Esophagus muscularis mucosa (tissue), 4 donors: ENCODE measurements at regions not wholly inside any gene's neighbourhood (a gene's known extent, or its start where the extent isn't known, plus 50 kb on each side); places are given as distances from the start of the nearest gene placed in this dataset.
"Not testable (repeated sequence)": the region's sequence is repeated elsewhere in the genome, so short reads cannot be mapped to it uniquely, and the experiment has no call there.

Experiments used
- DNase-seq: peaks from one replicate; pipeline ENCODE4 v3.0.0-alpha.2; 2017; ENCODE audit errors: extremely low spot score
- H3K27ac ChIP-seq, 4 donors: fragments of 200-600 bp; sonication (generic); replicated peaks in 1 of 4; 1 replicate in 3 of 4; 2 replicates in 1 of 4; pipeline ENCODE4 v1.5.1; 2016 to 2019; ENCODE audit warnings: mild to moderate bottlenecking in 1 of 4
- H3K27me3 ChIP-seq, 4 donors: fragments of 200-600 bp; sonication (generic); one replicate each; pipeline versions ENCODE4 v1.5.1 to v1.6.0; 2016 to 2019
- H3K36me3 ChIP-seq, 4 donors: fragments of 200-600 bp; sonication (generic); one replicate each; pipeline ENCODE4 v1.5.1; 2016 to 2019
- H3K4me1 ChIP-seq, 4 donors: fragments of 200-600 bp; sonication (generic); one replicate each; pipeline ENCODE4 v1.5.1; 2016 to 2019
- H3K4me3 ChIP-seq, 4 donors: fragments of 200-600 bp; sonication (generic); 1 replicate in 2 of 4; 2 replicates in 2 of 4; pipeline ENCODE4 v1.5.1; 2016 to 2019; ENCODE audit warnings: mild to moderate bottlenecking in 4 of 4, moderate library complexity in 1 of 4
- H3K9me3 ChIP-seq, 4 donors: fragments of 200-600 bp; sonication (generic); 1 replicate in 3 of 4; 2 replicates in 1 of 4; pipeline ENCODE4 v1.5.1; 2016 to 2019
- CTCF ChIP-seq, 3 experiments: fragments of 200-600 bp in 2 of 3; fragments of 450-650 bp in 1 of 3; sonication (generic) in 2 of 3; IDR thresholded peaks; one replicate each; pipeline ENCODE4 v1.5.1; 2017 to 2019; ENCODE audit warnings: antibody characterized with exemption in 3 of 3, mild to moderate bottlenecking in 2 of 3, moderate library complexity in 1 of 3
- EP300 ChIP-seq: sonication (generic); formaldehyde crosslinking; IDR thresholded peaks from one replicate; pipeline ENCODE4 v1.6.1; 2017; ENCODE audit warnings: antibody characterized with exemption
- POLR2A ChIP-seq: fragments of 450-650 bp; IDR thresholded peaks from one replicate; pipeline ENCODE4 v1.6.1; 2017; ENCODE audit warnings: antibody characterized with exemption, moderate library complexity, mild to moderate bottlenecking, low read depth
- POLR2AphosphoS5 ChIP-seq, 2 donors: sonication (generic); formaldehyde crosslinking; IDR thresholded peaks; one replicate each; pipeline ENCODE4 v1.6.1; 2017; ENCODE audit warnings: antibody characterized with exemption in 2 of 2
- WGBS: methylation state at CpG from one replicate; pipeline ENCODE4 v1.1.5; 2018; 5-methylcytosine and 5-hydroxymethylcytosine counted together
- intact Hi-C: fragments of 100-400 bp; cut with DNase I; formaldehyde crosslinking; loops from one replicate; pipeline ENCODE4 v1.15.1; 2023

GRCh38 chr4:37555322-37555721 lies 130.9 kb downstream of the RELL1 start:
- no peaks in the 10 kb centered on the region for H3K36me3 ChIP-seq
- H3K27ac ChIP-seq, result no peak overlapping the region
- peaks cover 0 to 7% (median 0%) of the 10 kb centered on the region in 4 donors for H3K9me3 ChIP-seq
- TF ChIP-seq EP300 (no peak), POLR2A (no peak), POLR2AphosphoS5 (IDR thresholded peaks at IDR 0.05) (no peak), CTCF (IDR thresholded peaks at IDR 0.05) (no peak)
- intact Hi-C loops, result no loop called here
- DNase-seq, result no peak
- H3K4me3 ChIP-seq, result no peak overlapping the region
- no peaks in the 10 kb centered on the region for H3K27me3 ChIP-seq
- WGBS, result 96% methylated on average over 5 of the region's 5 CpGs
- H3K4me1 ChIP-seq, result no peaks in the 10 kb centered on the region

DNA sequence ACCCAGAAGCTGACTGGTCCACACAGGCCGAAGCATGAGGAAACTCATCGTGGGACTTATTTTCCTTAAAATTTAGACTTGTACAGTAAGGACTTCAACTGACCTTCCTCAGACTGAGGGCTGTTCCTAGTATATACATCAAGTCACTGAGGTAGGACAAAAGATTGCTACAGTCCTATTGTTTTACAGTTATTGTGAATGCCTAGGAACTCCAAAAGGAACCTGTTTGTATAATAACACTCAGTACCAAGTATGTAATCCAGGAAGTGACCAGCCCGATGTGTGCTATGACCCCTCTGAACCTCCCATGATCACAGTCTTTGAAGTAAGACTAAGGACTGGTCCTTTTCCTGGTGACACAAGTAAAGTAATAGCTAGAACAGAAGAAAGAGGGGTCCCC lies 136.3 kb downstream of the RELL1 start:
- H3K27ac ChIP-seq, H3K4me3 ChIP-seq, H3K27me3 ChIP-seq, intact Hi-C loops, H3K36me3 ChIP-seq, DNase-seq, H3K9me3 ChIP-seq, H3K4me1 ChIP-seq: not testable (repeated sequence)
- 77% methylated on average over 3 of the region's 3 CpGs for WGBS

GRCh38 chr4:37549041-37549440 lies 137.1 kb downstream of the RELL1 start:
- DNase-seq, result peak; percentile 19
- Histone ChIP-seq H3K4me3 (no peak overlapping the region), H3K4me1 (no peaks in the 10 kb centered on the region), H3K27ac (no peak overlapping the region), H3K27me3 (no peaks in the 10 kb centered on the region), H3K36me3 (no peaks in the 10 kb centered on the region), H3K9me3 (peaks cover 0 to 7% (median 0%) of the 10 kb centered on the region in 4 donors)
- intact Hi-C loops, result no loop called here
- WGBS, result 97% methylated on average over 4 of the region's 6 CpGs
- TF ChIP-seq POLR2A, result no peak
- TF ChIP-seq EP300, result no peak

- Histone ChIP-seq H3K36me3 (no peaks in the 10 kb centered on the region), H3K27me3 (no peaks in the 10 kb centered on the region), H3K4me1 (no peaks in the 10 kb centered on the region), H3K9me3 (no peaks in the 10 kb centered on the region), H3K4me3 (no peak overlapping the region), H3K27ac (no peak overlapping the region)
- intact Hi-C loops, result no loop called here
- TF ChIP-seq EP300, result no peak
- no peak for TF ChIP-seq POLR2AphosphoS5 (IDR thresholded peaks at IDR 0.05)
- TF ChIP-seq POLR2A, result no peak
- TF ChIP-seq CTCF (IDR thresholded peaks at IDR 0.05), result no peak
- no peak for DNase-seq
- 94% methylated on average over 5 of the region's 12 CpGs for WGBS
Measured at GRCh38 chr4:37546586-37546985, 139.6 kb downstream of the RELL1 start.

DNA sequence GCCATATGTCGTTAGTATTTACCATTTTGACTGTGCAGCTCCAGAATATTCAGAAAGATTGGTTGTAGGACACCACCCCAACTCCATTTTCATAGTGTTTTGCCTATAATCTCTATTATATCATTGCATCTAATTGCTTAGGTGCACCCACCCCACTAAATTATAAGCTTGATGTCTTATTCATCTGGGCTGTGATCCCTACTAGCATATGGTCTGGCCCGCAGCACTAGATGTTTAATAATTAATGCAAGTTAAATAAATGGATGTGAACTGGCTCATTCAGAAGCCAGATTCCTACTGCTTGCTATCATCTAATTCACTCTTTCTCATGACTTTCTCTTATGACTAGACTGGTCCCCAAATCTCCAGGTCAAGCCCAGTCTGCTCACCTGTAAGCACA lies 143.5 kb downstream of the RELL1 start:
- Histone ChIP-seq H3K4me3 (no peak overlapping the region), H3K27ac (no peak overlapping the region), H3K9me3 (no peaks in the 10 kb centered on the region), H3K4me1 (no peaks in the 10 kb centered on the region), H3K27me3 (no peaks in the 10 kb centered on the region), H3K36me3 (no peaks in the 10 kb centered on the region)
- intact Hi-C loops, result no loop called here
- peak; percentile 21 for DNase-seq
- TF ChIP-seq CTCF (IDR thresholded peaks at IDR 0.05), result no peak
- no peak for TF ChIP-seq POLR2A
- no peak for TF ChIP-seq EP300
- no peak for TF ChIP-seq POLR2AphosphoS5 (IDR thresholded peaks at IDR 0.05)
- 71% methylated on average over 2 of the region's 2 CpGs for WGBS

DNA sequence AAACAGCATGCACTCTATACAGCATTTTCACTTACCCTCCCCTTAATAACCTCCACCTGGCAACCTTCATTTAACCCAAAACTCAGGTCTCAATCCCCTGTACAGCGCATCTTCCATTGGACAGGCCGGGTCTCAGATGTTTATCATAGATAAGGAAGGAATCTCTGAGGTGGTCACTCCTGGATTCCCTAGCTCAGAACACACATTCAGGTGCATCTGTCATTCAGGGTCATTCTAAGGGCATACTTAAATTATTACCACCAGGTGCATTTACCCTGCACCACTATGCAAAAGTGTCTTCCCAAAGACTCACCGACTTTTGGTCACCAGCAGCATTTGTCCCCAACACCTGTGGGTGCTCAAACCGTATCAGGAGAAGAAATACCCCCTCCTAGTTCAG lies 144.2 kb downstream of the RELL1 start:
- TF ChIP-seq POLR2A (no peak), EP300 (no peak), CTCF (IDR thresholded peaks at IDR 0.05) (no peak), POLR2AphosphoS5 (IDR thresholded peaks at IDR 0.05) (no peak)
- 93% methylated on average over 4 of the region's 4 CpGs for WGBS
- Histone ChIP-seq H3K9me3 (no peaks in the 10 kb centered on the region), H3K36me3 (no peaks in the 10 kb centered on the region), H3K27me3 (no peaks in the 10 kb centered on the region), H3K4me1 (no peaks in the 10 kb centered on the region), H3K27ac (no peak overlapping the region), H3K4me3 (no peak overlapping the region)
- intact Hi-C loops, result no loop called here
- no peak for DNase-seq
